AG04450 (cell line): ENCODE measurements at regions not wholly inside any gene's neighbourhood (a gene's known extent, or its start where the extent isn't known, plus 50 kb on each side); places are given as distances from the start of the nearest gene placed in this dataset.

Experiments
- CTCF ChIA-PET: fragments of 300-600, 350-600 bp; formaldehyde crosslinking; extraction: SDS; loops from one replicate; lab custom pipeline; 2022; ENCODE audit warnings: antibody characterized with exemption, inconsistent platforms; lab: Charles Lee
- POLR2A ChIA-PET: fragments of 350-600 bp; formaldehyde crosslinking; extraction: SDS; loops from one replicate; lab custom pipeline; 2021; ENCODE audit warnings: antibody characterized with exemption, inconsistent platforms; lab: Yijun Ruan, JAX
- DNase-seq: peaks from one replicate; pipeline ENCODE4 v3.0.0-alpha.2; 2011; ENCODE audit warnings: low read depth, low spot score
- H3K27ac ChIP-seq: one replicate; pipeline ENCODE4 v1.5.1; 2012; ENCODE audit warnings: low read depth, low read length, control low read depth
- H3K27me3 ChIP-seq: one replicate; pipeline ENCODE4 v1.6.0; 2012; ENCODE audit warnings: low read length; ENCODE audit not compliant: control insufficient read depth, insufficient read depth
- H3K4me3 ChIP-seq: 2 replicates; pipeline ENCODE4 v1.5.1; 2011; ENCODE audit warnings: mild to moderate bottlenecking, low read depth, low read length, control low read depth
- H3K9me3 ChIP-seq: 2 replicates; pipeline ENCODE4 v1.5.1; 2012; ENCODE audit warnings: low read length; ENCODE audit not compliant: control insufficient read depth, insufficient read depth
- CTCF ChIP-seq: IDR thresholded peaks from 2 replicates; pipeline ENCODE4 v1.5.1; 2011; ENCODE audit warnings: low read depth, low read length, control low read depth, inconsistent platforms

GRCh38 chr2:163155279-163155883, 316.8 kb upstream of the KCNH7 start:
- no peak overlapping the region for H3K27ac ChIP-seq
- H3K9me3 ChIP-seq, result no peaks in the 10 kb centered on the region
- no peaks in the 10 kb centered on the region for H3K27me3 ChIP-seq
- TF ChIP-seq CTCF, result peak; percentile 69
- POLR2A ChIA-PET, result no interaction called here
- CTCF ChIA-PET, result interaction anchor here (0.5 to 8.2 kb wide), 25 partner anchors 9 to 1561 kb away, joined by 3 to 117 read pairs (median 4); no protein-coding TSS in a partner anchor
- no peak overlapping the region for H3K4me3 ChIP-seq
- DNase-seq, result no peak

- no peak overlapping the region for H3K4me3 ChIP-seq
- no peak overlapping the region for H3K27ac ChIP-seq
- CTCF ChIA-PET, result no interaction called here
- no peaks in the 10 kb centered on the region for H3K27me3 ChIP-seq
- POLR2A ChIA-PET, result no interaction called here
- H3K9me3 ChIP-seq, result no peaks in the 10 kb centered on the region
- no peak for DNase-seq
- TF ChIP-seq CTCF, result no peak
Observed at GRCh38 chr2:163142618-163143017, 304.1 kb upstream of the KCNH7 start.

GRCh38 chr2:163138947-163139346, 300.4 kb upstream of the KCNH7 start:
- no peak for DNase-seq
- Histone ChIP-seq H3K27ac (no peak overlapping the region), H3K27me3 (no peaks in the 10 kb centered on the region), H3K9me3 (no peaks in the 10 kb centered on the region), H3K4me3 (no peak overlapping the region)
- TF ChIP-seq CTCF, result no peak
- ChIA-PET POLR2A (no interaction called here), CTCF (no interaction called here)

- ChIA-PET POLR2A (no interaction called here), CTCF (interaction anchor here (1.0 to 3.5 kb wide), 2 partner anchors 16 to 20 kb away, joined by 3 to 13 read pairs; no protein-coding TSS in a partner anchor)
- H3K27me3 ChIP-seq, result no peaks in the 10 kb centered on the region
- DNase-seq, result no peak
- no peak overlapping the region for H3K27ac ChIP-seq
- no peak for TF ChIP-seq CTCF
- no peaks in the 10 kb centered on the region for H3K9me3 ChIP-seq
- no peak overlapping the region for H3K4me3 ChIP-seq
Observed at GRCh38 chr2:163135256-163135655, 296.7 kb upstream of the KCNH7 start.

- H3K4me3 ChIP-seq, result no peak overlapping the region
- no peak overlapping the region for H3K27ac ChIP-seq
- H3K9me3 ChIP-seq, result no peaks in the 10 kb centered on the region
- no peak for DNase-seq
- no peak for TF ChIP-seq CTCF
- CTCF ChIA-PET, result interaction anchor here (3.5 kb wide), 1 partner anchor 22 kb away, joined by 13 read pairs; no protein-coding TSS in a partner anchor
- no peaks in the 10 kb centered on the region for H3K27me3 ChIP-seq
- POLR2A ChIA-PET, result no interaction called here
Observed at GRCh38 chr2:163133602-163134001, 295.0 kb upstream of the KCNH7 start.
